Heart right ventricle (tissue), 16 donors: ENCODE measurements at regions not wholly inside any gene's neighbourhood (a gene's known extent, or its start where the extent isn't known, plus 50 kb on each side); places are given as distances from the start of the nearest gene placed in this dataset.

Experiments used
- ATAC-seq, 8 donors: fragments of 200-7000 bp; cut with Tn5 transposase; one replicate each; pipeline ENCODE4 v1.9.1; 2020; ENCODE audit warnings: mild to moderate bottlenecking in 8 of 8, moderate library complexity in 8 of 8, moderate number of reproducible peaks in 1 of 8
- DNase-seq, 2 donors: peaks; one replicate each; pipeline ENCODE4 v3.0.0-alpha.2; 2020
- H3K27ac ChIP-seq, 10 donors: fragments of 200-600 bp; sonication (generic) in 2 of 10; one replicate each; pipeline versions ENCODE4 v1.5.0 to v1.8.0; 2020 to 2022; ENCODE audit warnings: mild to moderate bottlenecking in 3 of 10
- H3K27me3 ChIP-seq, 7 donors: fragments of 200-600 bp; one replicate each; pipeline ENCODE4 v1.8.0; 2021 to 2022; ENCODE audit warnings: mild to moderate bottlenecking in 2 of 7
- H3K36me3 ChIP-seq, 9 donors: fragments of 200-600 bp; sonication (generic) in 1 of 9; one replicate each; pipeline versions ENCODE4 v1.5.0 to v1.8.0; 2020 to 2022; ENCODE audit warnings: mild to moderate bottlenecking in 2 of 9
- H3K4me1 ChIP-seq, 9 donors: fragments of 200-600 bp; sonication (generic) in 1 of 9; one replicate each; pipeline versions ENCODE4 v1.5.0 to v1.8.0; 2020 to 2022; ENCODE audit warnings: mild to moderate bottlenecking in 4 of 9
- H3K4me3 ChIP-seq, 10 donors: fragments of 200-600 bp; sonication (generic) in 2 of 10; one replicate each; pipeline versions ENCODE4 v1.5.0 to v1.8.0; 2020 to 2022; ENCODE audit warnings: mild to moderate bottlenecking in 7 of 10, moderate library complexity in 2 of 10
- H3K9me3 ChIP-seq, 11 donors: fragments of 200-600 bp in 10 of 11; sonication (generic) in 2 of 11; one replicate each; pipeline versions ENCODE4 v1.5.0 to v1.8.0; 2013 to 2022; ENCODE audit warnings: mild to moderate bottlenecking in 2 of 11, control low read depth in 1 of 11, moderate library complexity in 1 of 11
- CTCF ChIP-seq, 9 donors: fragments of 200-600 bp; sonication (generic) in 2 of 9; IDR thresholded peaks; one replicate each; pipeline versions ENCODE4 v1.5.0 to v1.8.0; 2021 to 2022; ENCODE audit warnings: antibody characterized with exemption in 9 of 9, mild to moderate bottlenecking in 5 of 9, moderate library complexity in 1 of 9
- WGBS, 2 donors: extraction: QIAGEN DNeasy Blood & Tissue Kit; methylation state at CpG; one replicate each; pipeline ENCODE4 v1.1.7; 2013; ENCODE audit warnings: inconsistent platforms in 1 of 2; 5-methylcytosine and 5-hydroxymethylcytosine counted together
- intact Hi-C, 10 donors: fragments of 100-400 bp; cut with DNase I; formaldehyde crosslinking; loops; one replicate each; pipeline versions ENCODE4 v1.11.1 to v1.14.2; 2022
- donor health status: Arrhythmogenic right ventricular cardiomyopathy.
- donor health status: ischemic (EF 13 %, LVEDD 7.1; RV severe dilation, severe dysfunction).
- donor health status: healthy with polysubstance abuse.
- donor health status: DM: no; HTN: yes; CAD: no.
- donor health status: DM: no; HTN: no; CAD: no.
- donor health status: ischemic (EF 25% LVEDD 6.9; RV normal size, moderate dysfunction).
- donor health status: ischemic (EF 25% LVEDD 5.7; RV mildly dilated, moderate dysfunction).
- donor health status: healthy.
- donor health status: DM: yes; HTN: yes; CAD: no.
- donor health status: Ischemic cardiomyopathy.
- donor health status: ischemic (EF 35%, LVEDD 5.7; RV mildly dilated, moderate dysfunction).
- donor health status: nonischemic (EF 11% LVEDD 7.7; RV severe dilation, severe dysfunction).
- donor health status: DM: yes; HTN: yes; CAD: no.
- donor health status: PGD.
- donor health status: ischemic (EF 29% LVEDD 5.4; RV normal size, mild dysfunction).
- donor health status: nonischemic (EF 23%, LVEDD 6.1; RV moderate dilation, normal function).

DNA sequence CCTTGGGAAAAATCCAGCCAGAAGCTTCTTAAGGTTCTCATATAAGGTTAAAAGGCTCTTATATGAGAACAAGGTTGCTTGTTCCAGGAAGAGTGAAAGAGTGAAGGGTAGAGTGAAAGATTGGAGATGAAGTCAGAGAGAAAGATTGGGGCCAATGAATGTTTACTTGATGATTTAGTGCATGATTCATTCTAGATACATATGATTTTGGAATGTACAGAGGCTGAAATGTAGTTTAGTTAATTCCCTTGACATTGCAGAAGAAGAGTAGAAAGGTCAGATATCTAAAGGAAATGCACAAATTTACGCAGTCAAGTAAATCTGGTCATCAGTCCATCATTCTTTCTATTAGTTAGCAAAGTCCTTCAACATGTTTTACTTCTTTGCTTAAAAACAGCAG lies 619.8 kb upstream of the ZNF717 start:
- H3K27me3 ChIP-seq = no peaks in the 10 kb centered on the region
- H3K4me3 ChIP-seq = no peak overlapping the region
- DNase-seq = no peak
- ATAC-seq = no peak
- intact Hi-C loops = no loop called here
- no peak for TF ChIP-seq CTCF (IDR thresholded peaks at IDR 0.05)
- no peaks in the 10 kb centered on the region for H3K4me1 ChIP-seq
- H3K27ac ChIP-seq = no peak overlapping the region
- H3K9me3 ChIP-seq = peaks cover 0 to 3% (median 0%) of the 10 kb centered on the region in 11 donors
- no peaks in the 10 kb centered on the region for H3K36me3 ChIP-seq
- 77 to 88% methylated on average over 1 of the region's 1 CpG for WGBS, 2 donors

GRCh38 chr3:76410762-76411281 lies 625.5 kb upstream of the ZNF717 start:
- 45 to 54% methylated on average over 3 of the region's 3 CpGs for WGBS, 2 donors

GRCh38 chr3:76415384-76415783 lies 624.5 kb upstream of the ROBO2 start:
- intact Hi-C loops = no loop called here
- Histone ChIP-seq H3K4me1 (no peaks in the 10 kb centered on the region), H3K36me3 (no peaks in the 10 kb centered on the region), H3K27ac (no peak overlapping the region), H3K4me3 (no peak overlapping the region), H3K9me3 (peaks cover 0 to 13% (median 0%) of the 10 kb centered on the region in 11 donors), H3K27me3 (no peaks in the 10 kb centered on the region)
- no peak for DNase-seq
- ATAC-seq = no peak
- no peak for TF ChIP-seq CTCF (IDR thresholded peaks at IDR 0.05)
- WGBS, 2 donors = 79 to 84% methylated on average over 2 of the region's 2 CpGs

More at GRCh38 chr3:76410762-76411281, 625.5 kb upstream of the ZNF717 start:
- TF ChIP-seq CTCF (IDR thresholded peaks at IDR 0.05) = no peak
- intact Hi-C loops = no loop called here
- DNase-seq (no peak), ATAC-seq (no peak)
- no peaks in the 10 kb centered on the region for H3K4me1 ChIP-seq
- H3K27ac ChIP-seq = no peak overlapping the region
- H3K9me3 ChIP-seq = peaks cover 0 to 9% (median 0%) of the 10 kb centered on the region in 11 donors
- no peak overlapping the region for H3K4me3 ChIP-seq
- H3K27me3 ChIP-seq = no peaks in the 10 kb centered on the region
- H3K36me3 ChIP-seq = no peaks in the 10 kb centered on the region

- ATAC-seq = no peak
- H3K36me3 ChIP-seq = no peaks in the 10 kb centered on the region
- no peaks in the 10 kb centered on the region for H3K9me3 ChIP-seq
- no peak overlapping the region for H3K4me3 ChIP-seq
- WGBS, 2 donors = 59 to 65% methylated on average over 2 of the region's 2 CpGs
- DNase-seq = no peak
- TF ChIP-seq CTCF (IDR thresholded peaks at IDR 0.05) = no peak
- intact Hi-C loops = no loop called here
- no peaks in the 10 kb centered on the region for H3K27me3 ChIP-seq
- H3K4me1 ChIP-seq = no peaks in the 10 kb centered on the region
- H3K27ac ChIP-seq = no peak overlapping the region
Observed at GRCh38 chr3:76429581-76430177, 610.2 kb upstream of the ROBO2 start.
